CD14-positive monocyte (primary cell): ENCODE measurements at regions not wholly inside any gene's neighbourhood (a gene's known extent, or its start where the extent isn't known, plus 50 kb on each side); places are given as distances from the start of the nearest gene placed in this dataset.

ENCODE experiments used
- DNase-seq, 3 donors: peaks; one replicate each; pipeline ENCODE4 v3.0.0-alpha.2; 2011 to 2022
- H2AFZ ChIP-seq: 2 replicates; pipeline ENCODE4 v1.6.0; 2012; ENCODE audit warnings: mild to moderate bottlenecking, low read depth, low read length, inconsistent platforms; ENCODE audit not compliant: insufficient read depth, poor library complexity, severe bottlenecking
- H3K27ac ChIP-seq, 2 donors: 1 replicate in 1 of 2; 2 replicates in 1 of 2; pipeline ENCODE4 v1.5.1; 2012 to 2013; ENCODE audit warnings: low read length in 2 of 2, control low read depth in 1 of 2, inconsistent platforms in 1 of 2, low read depth in 1 of 2, mild to moderate bottlenecking in 1 of 2
- H3K27me3 ChIP-seq, 2 donors: one replicate each; pipeline versions ENCODE4 v1.6.0 to v1.6.1; 2011 to 2013; ENCODE audit warnings: low read length in 2 of 2; ENCODE audit not compliant: control insufficient read depth in 2 of 2, insufficient read depth in 2 of 2
- H3K36me3 ChIP-seq, 2 donors: replicated peaks in 1 of 2; 1 replicate in 1 of 2; 2 replicates in 1 of 2; pipeline versions ENCODE4 v1.5.1 to v1.6.1; 2012 to 2013; ENCODE audit warnings: low read length in 2 of 2, control low read depth in 1 of 2, inconsistent platforms in 1 of 2, mild to moderate bottlenecking in 1 of 2; ENCODE audit not compliant: insufficient read depth in 2 of 2, control insufficient read depth in 1 of 2
- H3K4me1 ChIP-seq, 2 donors: 1 replicate in 1 of 2; 2 replicates in 1 of 2; pipeline versions ENCODE4 v1.5.1 to v1.6.1; 2012 to 2013; ENCODE audit warnings: low read length in 2 of 2, control low read depth in 1 of 2, inconsistent platforms in 1 of 2, mild to moderate bottlenecking in 1 of 2, moderate library complexity in 1 of 2; ENCODE audit not compliant: insufficient read depth in 2 of 2, control insufficient read depth in 1 of 2
- H3K4me2 ChIP-seq: replicated peaks from 2 replicates; pipeline ENCODE3; 2012; ENCODE audit warnings: low read length, moderate library complexity, mild to moderate bottlenecking; ENCODE audit not compliant: poor library complexity, severe bottlenecking; ENCODE audit errors: extremely low read depth
- H3K4me3 ChIP-seq, 3 experiments: fragments of 200-600 bp in 1 of 3; sonication (generic) in 1 of 3; replicated peaks in 1 of 3; 1 replicate in 2 of 3; 2 replicates in 1 of 3; pipeline ENCODE4 v1.5.1; 2011 to 2013; ENCODE audit warnings: low read length in 3 of 3, mild to moderate bottlenecking in 3 of 3, control low read depth in 2 of 3, low read depth in 2 of 3, inconsistent platforms in 1 of 3, moderate library complexity in 1 of 3
- H3K79me2 ChIP-seq: 2 replicates; pipeline ENCODE4 v1.6.0; 2012; ENCODE audit warnings: mild to moderate bottlenecking, control low read depth, inconsistent platforms, low read length, moderate library complexity; ENCODE audit not compliant: insufficient read depth
- H3K9ac ChIP-seq: 2 replicates; pipeline ENCODE4 v1.6.0; 2017; ENCODE audit warnings: low read length, mild to moderate bottlenecking; ENCODE audit not compliant: insufficient read depth, poor library complexity, severe bottlenecking
- H3K9me3 ChIP-seq, 2 donors: replicated peaks in 1 of 2; 1 replicate in 1 of 2; 2 replicates in 1 of 2; pipeline versions ENCODE4 v1.5.1 to v1.6.1; 2012 to 2013; ENCODE audit warnings: low read length in 2 of 2, control low read depth in 1 of 2; ENCODE audit not compliant: control insufficient read depth in 1 of 2, insufficient read depth in 1 of 2
- H4K20me1 ChIP-seq: 2 replicates; pipeline ENCODE4 v1.6.0; 2012; ENCODE audit warnings: mild to moderate bottlenecking, low read length, control low read depth, moderate library complexity; ENCODE audit not compliant: insufficient read depth
- H3K27ac Mint-ChIP-seq, 7 donors: one replicate each; pipeline ENCODE4 v1.8.0; 2020; ENCODE audit warnings: mild to moderate bottlenecking in 7 of 7, mixed read lengths in 7 of 7, moderate library complexity in 6 of 7, inconsistent platforms in 2 of 7
- H3K27me3 Mint-ChIP-seq, 3 donors: one replicate each; pipeline ENCODE4 v1.8.0; 2021 to 2022; ENCODE audit warnings: low read depth in 3 of 3, mild to moderate bottlenecking in 3 of 3, mixed read lengths in 3 of 3, moderate library complexity in 3 of 3, inconsistent platforms in 1 of 3
- H3K36me3 Mint-ChIP-seq, 2 donors: one replicate each; pipeline ENCODE4 v1.8.0; 2020; ENCODE audit warnings: mixed read lengths in 2 of 2, inconsistent platforms in 1 of 2, mild to moderate bottlenecking in 1 of 2
- H3K4me1 Mint-ChIP-seq: one replicate; pipeline ENCODE4 v1.8.0; 2020; ENCODE audit warnings: mild to moderate bottlenecking, mixed read lengths
- H3K4me3 Mint-ChIP-seq, 2 donors: one replicate each; pipeline ENCODE4 v1.8.0; 2020; ENCODE audit warnings: mild to moderate bottlenecking in 2 of 2, mixed read lengths in 2 of 2, moderate library complexity in 1 of 2
- H3K9me3 Mint-ChIP-seq, 7 donors: one replicate each; pipeline ENCODE4 v1.8.0; 2020 to 2022; ENCODE audit warnings: mixed read lengths in 7 of 7, mild to moderate bottlenecking in 6 of 7, moderate library complexity in 6 of 7, inconsistent platforms in 2 of 7
- CTCF ChIP-seq: fragments of 200-600 bp; IDR thresholded peaks from one replicate; pipeline ENCODE4 v1.8.0; 2022; ENCODE audit warnings: antibody characterized with exemption, mild to moderate bottlenecking
- WGBS: methylation state at CpG from one replicate; pipeline ENCODE4 v1.1.5; 2013; ENCODE audit warnings: missing lambda C conversion rate; ENCODE audit not compliant: insufficient coverage; 5-methylcytosine and 5-hydroxymethylcytosine counted together
- intact Hi-C, 2 donors: fragments of 100-400 bp; cut with micrococcal nuclease; formaldehyde crosslinking; loops; one replicate each; pipeline versions ENCODE4 v1.15.0 to v1.15.1; 2023

DNA sequence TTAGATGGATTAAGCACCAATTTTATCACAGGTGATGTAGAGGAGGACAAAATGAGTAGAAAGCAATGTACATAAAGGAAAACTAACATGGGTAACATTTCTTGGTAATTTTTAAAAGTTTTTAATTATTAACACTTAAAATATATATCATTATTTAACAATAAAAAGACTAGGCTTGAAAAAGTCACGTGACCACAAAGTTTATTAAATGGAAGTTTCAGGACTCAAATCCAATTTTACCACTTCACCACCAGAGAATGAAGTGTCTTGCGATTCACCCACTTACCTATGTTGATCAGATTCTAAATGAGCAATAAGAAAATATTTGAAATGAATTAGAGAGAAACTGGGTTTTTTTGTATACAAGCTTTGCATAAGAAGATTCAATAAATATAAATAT is 721.3 kb downstream of the GBE1 start:
- H3K4me3 ChIP-seq, result no peak overlapping the region
- Mint-ChIP-seq H3K9me3 (peaks cover 0 to 5% (median 2%) of the 10 kb centered on the region in 7 donors), H3K4me3 (no peak overlapping the region), H3K4me1 (no peaks in the 10 kb centered on the region), H3K36me3 (no peaks in the 10 kb centered on the region), H3K27ac (no peak overlapping the region), H3K27me3 (no peaks in the 10 kb centered on the region)
- no peaks in the 10 kb centered on the region for H4K20me1 ChIP-seq
- H3K4me1 ChIP-seq, result no peaks in the 10 kb centered on the region
- H3K9me3 ChIP-seq, result no peaks in the 10 kb centered on the region
- H3K36me3 ChIP-seq, result no peaks in the 10 kb centered on the region
- DNase-seq, result no peak
- no peaks in the 10 kb centered on the region for H3K79me2 ChIP-seq
- H3K4me2 ChIP-seq, result no peak overlapping the region
- no CpG with 5 or more reads among the region's 2 CpGs for WGBS
- H3K9ac ChIP-seq, result no peak overlapping the region
- no peak overlapping the region for H3K27ac ChIP-seq
- intact Hi-C loops, result no loop called here
- H3K27me3 ChIP-seq, result no peaks in the 10 kb centered on the region
- H2AFZ ChIP-seq, result no peak overlapping the region
- no peak for TF ChIP-seq CTCF

GRCh38 chr3:81033684-81034083 is 727.8 kb downstream of the GBE1 start:
- H3K4me2 ChIP-seq, result no peak overlapping the region
- Mint-ChIP-seq H3K4me3 (no peak overlapping the region), H3K36me3 (no peaks in the 10 kb centered on the region), H3K27ac (no peak overlapping the region), H3K4me1 (no peaks in the 10 kb centered on the region), H3K27me3 (no peaks in the 10 kb centered on the region), H3K9me3 (peaks cover 0 to 6% (median 0%) of the 10 kb centered on the region in 7 donors)
- no peaks in the 10 kb centered on the region for H3K27me3 ChIP-seq
- no peaks in the 10 kb centered on the region for H3K79me2 ChIP-seq
- H3K9me3 ChIP-seq, result no peaks in the 10 kb centered on the region
- no peak overlapping the region for H3K9ac ChIP-seq
- intact Hi-C loops, result no loop called here
- H3K27ac ChIP-seq, result no peak overlapping the region
- DNase-seq, result no peak
- TF ChIP-seq CTCF, result no peak
- no peak overlapping the region for H2AFZ ChIP-seq
- no peak overlapping the region for H3K4me3 ChIP-seq
- WGBS, result no CpG with 5 or more reads among the region's 4 CpGs
- H3K36me3 ChIP-seq, result no peaks in the 10 kb centered on the region
- no peaks in the 10 kb centered on the region for H3K4me1 ChIP-seq
- no peaks in the 10 kb centered on the region for H4K20me1 ChIP-seq
